Ectodermal cell (in vitro differentiated cells): ENCODE measurements at regions not wholly inside any gene's neighbourhood (a gene's known extent, or its start where the extent isn't known, plus 50 kb on each side); places are given as distances from the start of the nearest gene placed in this dataset.

Experiments
- H3K27ac ChIP-seq: 2 replicates; pipeline ENCODE4 v1.7.0; 2013; ENCODE audit warnings: mild to moderate bottlenecking, low read depth, low read length; ENCODE audit not compliant: insufficient read depth, poor library complexity, severe bottlenecking
- H3K27me3 ChIP-seq: 2 replicates; pipeline ENCODE4 v1.7.0; 2013; ENCODE audit warnings: mild to moderate bottlenecking, low read length; ENCODE audit not compliant: insufficient read depth, control insufficient read depth, poor library complexity, severe bottlenecking
- H3K36me3 ChIP-seq: one replicate; pipeline ENCODE4 v1.7.0; 2013; ENCODE audit warnings: low read length; ENCODE audit not compliant: control insufficient read depth, insufficient read depth
- H3K4me1 ChIP-seq: one replicate; pipeline ENCODE4 v1.7.0; 2013; ENCODE audit warnings: low read length; ENCODE audit not compliant: control insufficient read depth, insufficient read depth
- H3K4me3 ChIP-seq: 2 replicates; pipeline ENCODE4 v1.7.0; 2013; ENCODE audit warnings: low read depth, low read length, control low read depth; ENCODE audit not compliant: insufficient read depth
- H3K9me3 ChIP-seq: 2 replicates; pipeline ENCODE4 v1.7.0; 2013; ENCODE audit warnings: mild to moderate bottlenecking, low read length, moderate library complexity; ENCODE audit not compliant: control insufficient read depth
- WGBS, 2 experiments: methylation state at CpG; one replicate each; pipeline ENCODE4 v1.1.7; 2013; ENCODE audit warnings: missing lambda C conversion rate in 2 of 2; 5-methylcytosine and 5-hydroxymethylcytosine counted together

DNA sequence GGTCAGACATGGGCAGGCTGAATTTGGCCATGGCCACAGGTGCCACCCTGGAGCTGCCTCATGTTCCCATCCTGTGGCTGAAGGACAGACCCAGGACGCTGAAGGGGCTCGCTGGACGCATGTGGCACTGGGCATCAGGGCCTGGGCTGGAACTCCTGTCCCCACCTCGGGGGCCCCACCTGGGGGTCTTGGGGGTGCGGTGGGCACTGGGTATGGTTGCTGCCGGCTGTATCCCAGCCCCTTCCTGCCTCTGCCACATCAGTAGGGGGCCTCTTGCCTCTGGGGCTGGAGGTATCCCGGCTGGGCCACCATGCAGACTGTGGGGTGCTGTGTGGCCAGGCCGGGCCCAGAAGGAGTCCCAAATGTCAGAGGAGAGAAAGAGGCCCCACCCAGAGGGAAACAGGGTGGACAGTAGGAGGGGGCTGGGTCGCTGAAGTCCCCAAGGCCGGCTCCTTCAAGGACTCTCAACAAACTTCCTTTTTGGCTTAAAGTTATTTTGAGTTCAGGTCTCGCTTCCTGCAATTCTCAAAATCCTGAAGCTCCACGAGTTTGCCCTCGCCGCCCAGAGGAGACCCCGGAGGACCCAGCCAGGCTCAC is 78.7 kb downstream of the SIK1 start:
- Histone ChIP-seq H3K4me3 (no peak overlapping the region), H3K36me3 (no peaks in the 10 kb centered on the region), H3K27me3 (no peaks in the 10 kb centered on the region), H3K4me1 (no peaks in the 10 kb centered on the region), H3K9me3 (no peaks in the 10 kb centered on the region), H3K27ac (no peak overlapping the region)
- WGBS, 2 experiments: 85% methylated on average over 15 of the region's 15 CpGs

GRCh38 chr21:43347461-43348169 is 79.3 kb downstream of the SIK1 start:
- no peaks in the 10 kb centered on the region for H3K9me3 ChIP-seq
- H3K27ac ChIP-seq: no peak overlapping the region
- no peak overlapping the region for H3K4me3 ChIP-seq
- 85 to 86% methylated on average over 21 of the region's 21 CpGs for WGBS, 2 experiments
- H3K27me3 ChIP-seq: no peaks in the 10 kb centered on the region
- H3K4me1 ChIP-seq: no peaks in the 10 kb centered on the region
- no peaks in the 10 kb centered on the region for H3K36me3 ChIP-seq

DNA sequence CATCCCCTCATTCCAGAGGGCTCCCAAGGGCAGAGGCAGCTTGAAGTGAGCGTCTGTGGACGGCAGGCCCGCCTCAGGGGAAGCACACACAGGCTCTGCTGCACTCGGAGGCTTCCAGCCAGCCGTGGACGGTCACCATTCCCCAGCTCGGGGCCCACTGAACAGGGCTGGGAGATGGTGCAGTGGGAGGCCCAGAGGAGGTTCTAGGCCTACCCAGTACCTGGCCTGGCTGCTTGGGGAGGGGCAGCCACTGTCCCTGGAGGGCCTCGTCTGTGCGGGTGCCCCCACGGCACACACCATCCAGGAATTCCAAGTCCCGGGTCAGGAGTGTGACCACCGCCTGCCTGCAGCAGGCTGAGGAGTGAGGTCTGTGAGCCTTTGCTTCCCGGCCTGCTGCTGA is 80.4 kb downstream of the SIK1 start:
- H3K4me1 ChIP-seq: peaks cover 4% of the 10 kb centered on the region

GRCh38 chr21:43345746-43346409 is 81.1 kb downstream of the SIK1 start:
- Histone ChIP-seq H3K9me3 (no peaks in the 10 kb centered on the region), H3K4me1 (peaks cover 7% of the 10 kb centered on the region), H3K27ac (no peak overlapping the region), H3K4me3 (no peak overlapping the region), H3K36me3 (no peaks in the 10 kb centered on the region), H3K27me3 (no peaks in the 10 kb centered on the region)
- WGBS, 2 experiments: 89 to 91% methylated on average over 29 of the region's 29 CpGs

More for the DNA sequence above, 80.4 kb downstream of the SIK1 start:
- Histone ChIP-seq H3K27me3 (no peaks in the 10 kb centered on the region), H3K4me3 (no peak overlapping the region), H3K36me3 (no peaks in the 10 kb centered on the region), H3K27ac (no peak overlapping the region), H3K9me3 (no peaks in the 10 kb centered on the region)
- WGBS, 2 experiments: 88 to 89% methylated on average over 13 of the region's 13 CpGs

DNA sequence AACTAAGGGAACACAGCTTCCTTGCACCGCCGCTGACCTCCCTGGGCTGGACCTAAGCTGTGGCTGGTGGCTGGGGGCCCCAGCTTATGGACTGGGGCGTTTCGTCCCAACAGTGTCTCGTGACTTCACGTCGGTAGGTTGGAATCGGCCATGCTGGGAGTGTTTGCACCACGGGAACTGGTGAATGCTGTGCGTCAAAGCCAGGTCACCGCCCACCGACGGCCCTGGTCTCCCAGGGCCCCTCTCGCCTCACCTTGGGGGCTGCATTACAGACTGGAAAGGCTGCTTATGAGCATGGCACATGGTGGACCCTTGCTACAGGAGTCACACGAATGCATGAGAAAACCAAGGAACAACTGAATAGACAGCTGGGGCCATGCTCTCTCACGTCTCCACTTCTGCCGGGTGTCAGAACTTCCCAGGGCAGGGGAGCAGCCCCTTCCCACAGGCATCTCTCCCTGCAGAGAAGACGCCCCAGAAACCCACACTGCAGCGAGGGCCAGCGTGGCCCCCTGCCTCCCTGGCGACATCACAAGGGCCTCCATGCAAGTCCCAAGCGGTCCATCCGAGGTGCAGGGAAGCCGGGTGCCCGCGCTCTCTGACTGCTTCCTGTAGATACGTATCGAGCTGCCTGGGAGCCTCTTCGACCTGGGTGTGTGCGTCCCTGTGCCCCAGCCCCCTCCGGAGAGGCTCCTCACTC is 81.7 kb downstream of the SIK1 start:
- Histone ChIP-seq H3K4me1 (peaks cover 12% of the 10 kb centered on the region), H3K27ac (no peak overlapping the region), H3K9me3 (no peaks in the 10 kb centered on the region), H3K36me3 (no peaks in the 10 kb centered on the region), H3K4me3 (no peak overlapping the region), H3K27me3 (no peaks in the 10 kb centered on the region)
- WGBS, 2 experiments: 94% methylated on average over 31 of the region's 31 CpGs

DNA sequence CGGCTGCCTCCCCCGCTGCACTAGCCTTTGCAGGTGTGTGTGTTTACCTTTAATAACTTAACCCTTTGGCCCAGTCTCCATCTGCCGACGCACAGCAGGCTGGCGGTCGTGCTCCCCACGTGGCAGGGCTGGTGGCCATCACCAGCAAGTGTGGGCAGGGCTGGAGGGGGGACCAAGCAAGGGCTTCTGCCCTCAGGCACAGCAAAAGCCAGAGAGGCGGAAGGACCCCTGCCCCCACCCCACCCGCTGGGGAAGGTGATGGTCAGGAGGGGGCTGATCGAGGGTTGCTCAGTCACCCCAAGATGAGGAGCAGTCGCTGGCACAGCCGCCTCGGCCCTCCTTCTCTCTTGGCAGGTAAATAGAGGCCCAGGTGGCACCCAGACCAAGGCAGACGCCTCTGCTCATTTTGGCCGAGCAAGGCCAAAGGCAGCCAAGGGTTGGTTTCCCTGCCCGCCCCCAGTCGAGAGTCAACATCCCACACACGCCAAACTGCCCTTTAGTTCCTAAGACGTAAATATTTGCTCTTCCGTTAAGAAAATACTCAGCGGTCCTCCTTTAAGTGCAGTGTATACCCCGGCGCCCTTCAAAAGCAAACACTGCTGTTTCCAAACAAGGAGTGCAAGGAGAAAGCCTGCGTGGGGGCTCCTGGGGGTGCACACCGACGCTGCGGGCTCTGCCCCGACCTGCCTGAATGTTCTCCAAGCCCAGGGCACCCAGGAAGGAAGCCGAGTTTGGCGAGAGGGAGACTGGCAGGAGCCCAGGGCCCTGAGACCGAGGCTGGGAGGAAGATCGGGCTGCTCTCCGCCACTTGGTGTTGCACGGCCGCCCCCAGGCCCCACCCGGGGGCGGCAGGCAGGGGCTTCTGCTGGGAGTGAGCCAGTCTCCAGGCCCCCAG is 82.7 kb downstream of the SIK1 start:
- H3K27ac ChIP-seq: no peak overlapping the region

GRCh38 chr21:43343095-43343991 is 83.6 kb downstream of the SIK1 start:
- WGBS, 2 experiments: 87 to 89% methylated on average over 26 of the region's 26 CpGs
- peaks cover 13% of the 10 kb centered on the region for H3K4me1 ChIP-seq
- no peaks in the 10 kb centered on the region for H3K9me3 ChIP-seq
- no peaks in the 10 kb centered on the region for H3K36me3 ChIP-seq
- H3K4me3 ChIP-seq: no peak overlapping the region
- H3K27me3 ChIP-seq: no peaks in the 10 kb centered on the region
- no peak overlapping the region for H3K27ac ChIP-seq

More for the DNA sequence above, 82.7 kb downstream of the SIK1 start:
- Histone ChIP-seq H3K4me3 (no peak overlapping the region), H3K9me3 (no peaks in the 10 kb centered on the region), H3K4me1 (peaks cover 13% of the 10 kb centered on the region), H3K36me3 (no peaks in the 10 kb centered on the region), H3K27me3 (no peaks in the 10 kb centered on the region)
- WGBS, 2 experiments: 81 to 82% methylated on average over 37 of the region's 37 CpGs

GRCh38 chr21:43342301-43342881 is 84.5 kb downstream of the SIK1 start:
- no peak overlapping the region for H3K27ac ChIP-seq
- H3K4me3 ChIP-seq: no peak overlapping the region
- H3K4me1 ChIP-seq: peaks cover 13% of the 10 kb centered on the region

More at GRCh38 chr21:43342301-43342881, 84.5 kb downstream of the SIK1 start:
- WGBS, 2 experiments: 88 to 89% methylated on average over 17 of the region's 17 CpGs
- Histone ChIP-seq H3K9me3 (no peaks in the 10 kb centered on the region), H3K27me3 (no peaks in the 10 kb centered on the region), H3K36me3 (no peaks in the 10 kb centered on the region)
